Keratinocyte (primary cell): ENCODE measurements at regions not wholly inside any gene's neighbourhood (a gene's known extent, or its start where the extent isn't known, plus 50 kb on each side); places are given as distances from the start of the nearest gene placed in this dataset.

Source experiments
- DNase-seq: peaks from one replicate; pipeline ENCODE4 v3.0.0-alpha.2; 2011; ENCODE audit warnings: low read depth, missing footprints, low spot score
- FAIRE-seq: peaks from 2 replicates; lab custom pipeline; 2011; peaks lifted over from hg19 to GRCh38; lab: Jason Lieb, UNC
- H2AFZ ChIP-seq: 2 replicates; pipeline ENCODE4 v1.6.0; 2012; ENCODE audit warnings: low read length, control low read depth, inconsistent platforms; ENCODE audit not compliant: control insufficient read depth
- H3K27ac ChIP-seq: 2 replicates; pipeline ENCODE4 v1.5.1; 2011; ENCODE audit warnings: low read length; ENCODE audit not compliant: control insufficient read depth, insufficient read depth
- H3K27me3 ChIP-seq: 3 replicates; pipeline ENCODE4 v1.6.0; 2011; ENCODE audit warnings: low read length; ENCODE audit not compliant: control insufficient read depth, insufficient read depth; ENCODE audit errors: extremely low read depth
- H3K36me3 ChIP-seq, 2 experiments: 2 replicates in 1 of 2; 3 replicates in 1 of 2; pipeline ENCODE4 v1.5.1; 2011; ENCODE audit warnings: low read length in 2 of 2, mild to moderate bottlenecking in 1 of 2; ENCODE audit not compliant: control insufficient read depth in 2 of 2, insufficient read depth in 2 of 2; ENCODE audit errors: extremely low read depth in 1 of 2
- H3K4me1 ChIP-seq: 3 replicates; pipeline ENCODE4 v1.5.1; 2011; ENCODE audit warnings: low read length; ENCODE audit not compliant: control insufficient read depth, insufficient read depth; ENCODE audit errors: extremely low read depth
- H3K4me2 ChIP-seq: 3 replicates; pipeline ENCODE4 v1.6.0; 2011; ENCODE audit warnings: low read depth, low read length; ENCODE audit not compliant: control insufficient read depth, insufficient read depth; ENCODE audit errors: extremely low read depth
- H3K4me3 ChIP-seq, 3 experiments: fragments of 200-600 bp in 1 of 3; sonication (generic) in 1 of 3; 2 replicates in 2 of 3; 3 replicates in 1 of 3; pipeline ENCODE4 v1.5.1; 2011 to 2016; ENCODE audit warnings: low read length in 3 of 3, mild to moderate bottlenecking in 3 of 3, control low read depth in 2 of 3, inconsistent platforms in 1 of 3, low read depth in 1 of 3, mixed read lengths in 1 of 3, mixed run types in 1 of 3, moderate library complexity in 1 of 3; ENCODE audit not compliant: control insufficient read depth in 2 of 3, insufficient read depth in 2 of 3; ENCODE audit errors: extremely low read depth in 1 of 3
- H3K79me2 ChIP-seq: 2 replicates; pipeline ENCODE4 v1.6.0; 2012; ENCODE audit warnings: low read length; ENCODE audit not compliant: control insufficient read depth, insufficient read depth
- H3K9ac ChIP-seq: 3 replicates; pipeline ENCODE4 v1.6.0; 2011; ENCODE audit warnings: low read length; ENCODE audit not compliant: control insufficient read depth, insufficient read depth; ENCODE audit errors: extremely low read depth
- H3K9me1 ChIP-seq: 3 replicates; pipeline ENCODE4 v1.6.0; 2011; ENCODE audit warnings: low read length; ENCODE audit not compliant: control insufficient read depth, insufficient read depth; ENCODE audit errors: extremely low read depth
- H3K9me3 ChIP-seq: 2 replicates; pipeline ENCODE4 v1.5.1; 2012; ENCODE audit warnings: low read depth, low read length; ENCODE audit not compliant: control insufficient read depth
- H4K20me1 ChIP-seq: 3 replicates; pipeline ENCODE4 v1.6.0; 2011; ENCODE audit warnings: low read length; ENCODE audit not compliant: control insufficient read depth, insufficient read depth; ENCODE audit errors: extremely low read depth
- EZH2 ChIP-seq: IDR thresholded peaks from one replicate; pipeline ENCODE4 v1.6.1; 2012; ENCODE audit warnings: inconsistent platforms, mild to moderate bottlenecking, low read length, moderate library complexity
- dilution Hi-C: fragments of 300-500 bp; cut with MboI; formaldehyde crosslinking; loops from one replicate; pipeline ENCODE4 v1.7.0; 2020; ENCODE audit warnings: low sequenced_read_pairs; ENCODE audit not compliant: extremely low pct_ligation_motif_present
- TF ChIP-seq, protein P1 (sequence below), 3 experiments: IDR thresholded peaks in 1 of 3; conservative IDR thresholded peaks in 1 of 3; optimal IDR thresholded peaks in 1 of 3; 2 replicates in 2 of 3; 3 replicates in 1 of 3; pipeline versions ENCODE3 to v1.5.1; 2011; ENCODE audit warnings: low read length in 3 of 3, mild to moderate bottlenecking in 3 of 3, moderate library complexity in 2 of 3, control low read depth in 1 of 3, inconsistent platforms in 1 of 3; ENCODE audit not compliant: insufficient read depth in 2 of 3; ENCODE audit errors: extremely low read depth in 1 of 3

DNA sequence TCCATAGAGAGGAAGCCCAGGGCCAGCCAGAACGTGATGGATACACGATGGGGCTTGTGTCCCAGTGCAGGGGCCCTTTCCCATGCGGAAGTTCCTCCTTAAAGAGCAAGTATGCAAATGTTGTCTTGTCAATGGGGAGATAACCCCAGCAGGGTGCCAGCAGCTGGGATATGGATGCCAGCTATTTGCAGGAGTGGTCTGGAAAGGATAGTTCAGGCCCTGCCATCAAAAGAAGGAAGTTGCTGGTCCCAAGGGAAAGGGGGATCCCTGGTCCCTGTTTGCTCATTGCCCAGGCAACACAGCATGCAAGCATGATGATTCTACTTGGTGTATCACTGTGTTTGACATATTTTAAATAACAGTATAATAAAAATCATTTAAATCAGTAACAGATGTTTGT is 73.1 kb upstream of the HECW1 start:
- no peak overlapping the region for H3K27ac ChIP-seq
- no peak for TF ChIP-seq EZH2
- TF ChIP-seq, protein P1, sequence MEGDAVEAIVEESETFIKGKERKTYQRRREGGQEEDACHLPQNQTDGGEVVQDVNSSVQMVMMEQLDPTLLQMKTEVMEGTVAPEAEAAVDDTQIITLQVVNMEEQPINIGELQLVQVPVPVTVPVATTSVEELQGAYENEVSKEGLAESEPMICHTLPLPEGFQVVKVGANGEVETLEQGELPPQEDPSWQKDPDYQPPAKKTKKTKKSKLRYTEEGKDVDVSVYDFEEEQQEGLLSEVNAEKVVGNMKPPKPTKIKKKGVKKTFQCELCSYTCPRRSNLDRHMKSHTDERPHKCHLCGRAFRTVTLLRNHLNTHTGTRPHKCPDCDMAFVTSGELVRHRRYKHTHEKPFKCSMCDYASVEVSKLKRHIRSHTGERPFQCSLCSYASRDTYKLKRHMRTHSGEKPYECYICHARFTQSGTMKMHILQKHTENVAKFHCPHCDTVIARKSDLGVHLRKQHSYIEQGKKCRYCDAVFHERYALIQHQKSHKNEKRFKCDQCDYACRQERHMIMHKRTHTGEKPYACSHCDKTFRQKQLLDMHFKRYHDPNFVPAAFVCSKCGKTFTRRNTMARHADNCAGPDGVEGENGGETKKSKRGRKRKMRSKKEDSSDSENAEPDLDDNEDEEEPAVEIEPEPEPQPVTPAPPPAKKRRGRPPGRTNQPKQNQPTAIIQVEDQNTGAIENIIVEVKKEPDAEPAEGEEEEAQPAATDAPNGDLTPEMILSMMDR (optimal IDR thresholded peaks at IDR 0.05 in 1 of 3, IDR thresholded peaks at IDR 0.05 in 1 of 3, conservative IDR thresholded peaks at IDR 0.05 in 1 of 3; ENCODE audit: extremely low read depth in 1 of 3, insufficient read depth in 2 of 3, low read length in 3 of 3): no peak
- no peak overlapping the region for H2AFZ ChIP-seq
- no peaks in the 10 kb centered on the region for H3K4me1 ChIP-seq
- H4K20me1 ChIP-seq: no peaks in the 10 kb centered on the region
- no peak for FAIRE-seq
- H3K4me3 ChIP-seq: no peak overlapping the region
- no peaks in the 10 kb centered on the region for H3K27me3 ChIP-seq
- H3K36me3 ChIP-seq: no peaks in the 10 kb centered on the region
- H3K9me1 ChIP-seq: no peaks in the 10 kb centered on the region
- H3K79me2 ChIP-seq: no peaks in the 10 kb centered on the region
- no peak for DNase-seq
- H3K9ac ChIP-seq: no peak overlapping the region
- H3K9me3 ChIP-seq: peaks cover 9% of the 10 kb centered on the region
- no peak overlapping the region for H3K4me2 ChIP-seq
- dilution Hi-C loops: no loop called here

GRCh38 chr7:43040461-43040860 is 72.0 kb upstream of the HECW1 start:
- FAIRE-seq (no peak), DNase-seq (no peak)
- dilution Hi-C loops: no loop called here
- H3K79me2 ChIP-seq: no peaks in the 10 kb centered on the region
- H2AFZ ChIP-seq: no peak overlapping the region
- no peaks in the 10 kb centered on the region for H4K20me1 ChIP-seq
- H3K9me1 ChIP-seq: no peaks in the 10 kb centered on the region
- H3K27me3 ChIP-seq: peaks cover 2% of the 10 kb centered on the region
- H3K4me2 ChIP-seq: no peak overlapping the region
- H3K9ac ChIP-seq: no peak overlapping the region
- no peaks in the 10 kb centered on the region for H3K4me1 ChIP-seq
- no peak for TF ChIP-seq EZH2
- TF ChIP-seq, protein P1 (optimal IDR thresholded peaks at IDR 0.05 in 1 of 3, IDR thresholded peaks at IDR 0.05 in 1 of 3, conservative IDR thresholded peaks at IDR 0.05 in 1 of 3; ENCODE audit: extremely low read depth in 1 of 3, insufficient read depth in 2 of 3, low read length in 3 of 3): no peak
- H3K4me3 ChIP-seq: no peak overlapping the region
- H3K36me3 ChIP-seq: no peaks in the 10 kb centered on the region
- H3K27ac ChIP-seq: no peak overlapping the region
- H3K9me3 ChIP-seq: peaks cover 9% of the 10 kb centered on the region
